Putamen (tissue), 1 donor: ENCODE measurements at regions not wholly inside any gene's neighbourhood (a gene's known extent, or its start where the extent isn't known, plus 50 kb on each side); places are given as distances from the start of the nearest gene placed in this dataset.

Source experiments
- DNase-seq: peaks from one replicate; pipeline ENCODE4 v3.0.0-alpha.2; 2016; ENCODE audit warnings: low spot score

GRCh38 chr3:59299561-59299960 lies 249.7 kb upstream of the CFAP20DC start:
- DNase-seq = no peak

GRCh38 chr3:59290358-59290757 lies 240.5 kb upstream of the CFAP20DC start:
- no peak for DNase-seq

GRCh38 chr3:59289831-59290230 lies 240.0 kb upstream of the CFAP20DC start:
- no peak for DNase-seq

DNA sequence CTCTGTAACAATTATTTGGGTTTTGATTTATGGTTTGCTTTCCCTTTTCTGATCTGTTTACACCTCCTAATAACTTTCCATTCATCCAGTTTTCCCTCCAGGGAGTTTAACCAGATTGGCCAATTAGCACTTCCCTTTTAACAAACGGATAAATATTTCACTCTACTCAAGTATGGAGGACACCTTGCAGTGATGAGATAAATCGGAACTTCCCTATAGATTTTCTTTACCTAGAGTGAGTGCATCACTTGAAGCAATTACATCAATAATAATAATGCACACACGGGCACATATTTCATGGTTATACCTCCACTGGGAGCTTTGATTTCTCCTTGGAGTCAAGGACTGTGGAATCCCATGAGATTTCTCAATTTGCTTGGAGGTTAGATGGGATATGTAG lies 239.1 kb upstream of the CFAP20DC start:
- DNase-seq = no peak

GRCh38 chr3:59286791-59287531 lies 237.1 kb upstream of the CFAP20DC start:
- no peak for DNase-seq

DNA sequence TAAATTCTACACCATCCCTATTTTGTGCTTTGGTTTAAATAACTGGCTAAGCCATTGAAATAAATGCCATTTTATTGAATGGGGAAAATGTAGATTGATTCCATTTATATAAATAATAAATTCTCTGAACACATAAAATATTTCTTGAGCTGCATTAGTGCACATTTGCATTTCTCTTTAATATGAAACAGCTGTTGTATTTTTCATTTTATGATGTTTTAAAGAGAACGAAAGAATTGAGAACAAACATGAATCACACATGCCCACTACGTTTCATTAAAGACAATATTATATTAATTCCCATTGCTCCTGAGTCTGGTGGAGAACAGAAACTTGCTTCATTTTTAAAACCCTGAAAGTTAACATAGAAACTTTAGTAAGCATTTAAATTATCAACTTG lies 235.7 kb upstream of the CFAP20DC start:
- DNase-seq = no peak

DNA sequence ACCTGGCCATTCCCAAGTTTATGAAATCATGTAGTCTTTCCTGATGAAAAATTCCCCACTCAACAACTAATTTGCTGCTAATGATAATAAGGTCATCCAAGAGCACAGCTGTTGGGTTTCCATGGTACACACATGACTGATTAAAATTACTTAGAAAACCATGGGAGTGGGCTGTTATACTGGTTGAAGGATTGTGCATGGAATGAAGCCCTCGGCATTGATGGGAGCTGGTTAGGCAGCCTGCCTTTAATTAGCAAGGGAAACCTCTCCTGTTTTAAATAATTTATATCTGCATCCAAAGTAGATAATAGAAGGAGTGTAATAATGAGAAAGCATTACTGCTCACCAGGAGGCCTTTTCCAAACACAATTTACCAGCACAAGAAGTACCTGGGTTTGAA lies 235.1 kb upstream of the CFAP20DC start:
- no peak for DNase-seq

DNA sequence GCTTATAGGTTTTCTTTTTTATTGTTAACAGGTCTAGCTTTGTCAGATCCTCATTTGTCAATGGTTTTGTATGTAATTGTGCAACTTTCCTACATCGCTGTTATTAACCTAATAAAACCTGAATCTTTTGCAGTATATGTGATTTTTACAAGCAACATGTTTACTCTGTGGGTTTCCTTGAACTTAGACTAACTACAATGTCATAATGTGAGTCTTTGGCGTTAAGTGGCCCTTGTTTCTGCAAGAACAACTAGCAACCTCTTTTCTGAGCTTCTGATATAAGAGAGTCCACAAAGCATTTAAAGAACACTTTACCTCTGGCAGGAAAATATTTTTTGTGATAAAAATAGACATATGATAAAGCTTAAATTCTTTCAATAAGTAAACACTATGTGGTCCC lies 230.3 kb upstream of the CFAP20DC start:
- no peak for DNase-seq

- no peak for DNase-seq
Measured at GRCh38 chr3:59277816-59278215, 228.0 kb upstream of the CFAP20DC start.

GRCh38 chr3:59277201-59277600 lies 227.4 kb upstream of the CFAP20DC start:
- DNase-seq = no peak

DNA sequence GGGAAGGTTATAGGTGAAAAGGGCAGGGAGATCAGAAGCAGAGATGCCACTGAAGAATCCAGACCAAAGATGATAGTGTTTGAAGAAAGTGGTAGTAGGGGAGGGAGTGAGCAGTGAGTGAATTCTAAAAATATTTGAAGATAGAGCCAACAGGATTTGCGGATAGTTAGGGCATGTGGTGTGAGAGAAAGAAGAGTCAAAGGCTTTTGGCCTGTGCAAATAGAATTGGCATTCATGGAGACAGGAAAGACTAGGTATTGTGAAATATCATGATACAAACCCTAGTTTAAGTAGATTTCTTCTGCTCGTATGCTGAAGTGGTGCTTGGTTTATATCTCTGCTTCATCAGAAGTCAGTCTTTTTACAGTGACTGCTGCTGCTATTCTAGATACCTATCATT lies 224.2 kb upstream of the CFAP20DC start:
- no peak for DNase-seq

DNA sequence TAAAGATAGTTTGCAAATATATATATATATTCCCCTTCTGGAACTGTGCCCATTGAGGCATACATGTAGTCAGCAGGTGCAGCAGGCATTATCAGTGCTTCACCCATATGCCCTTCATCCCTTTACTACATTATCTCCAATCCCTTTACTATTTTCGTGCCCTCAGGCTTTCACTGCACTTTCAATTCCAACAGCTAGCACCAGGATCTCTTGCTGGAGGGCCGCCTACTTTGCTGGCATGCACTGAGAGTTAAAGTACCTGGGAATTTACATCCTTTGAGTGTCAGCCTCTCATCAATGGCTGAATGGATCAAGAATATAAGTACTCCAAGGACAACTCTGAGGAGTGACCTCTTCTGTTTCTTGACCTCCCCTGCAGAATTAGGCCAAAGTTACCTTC lies 222.1 kb upstream of the CFAP20DC start:
- DNase-seq = no peak

DNA sequence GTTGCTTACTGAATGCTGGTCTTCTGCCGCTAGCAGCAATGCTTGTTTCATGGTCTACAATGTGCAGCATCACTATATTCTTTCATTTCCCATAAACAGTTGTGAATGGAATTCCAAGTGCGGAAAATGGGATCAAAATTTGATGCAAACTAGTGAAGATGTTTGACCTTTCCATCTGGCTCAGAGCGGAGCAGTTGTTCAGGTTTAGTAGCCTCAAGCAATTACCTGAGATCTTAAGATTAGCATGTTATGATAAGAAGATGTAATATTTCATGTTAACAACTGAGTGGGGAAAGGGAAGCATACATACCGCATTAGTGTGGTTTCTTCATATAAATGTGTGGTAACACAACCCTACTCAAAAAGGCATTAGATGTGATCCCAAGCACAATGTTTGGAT lies 221.1 kb upstream of the CFAP20DC start:
- no peak for DNase-seq

GRCh38 chr3:59270209-59270608 lies 220.4 kb upstream of the CFAP20DC start:
- DNase-seq = no peak

DNA sequence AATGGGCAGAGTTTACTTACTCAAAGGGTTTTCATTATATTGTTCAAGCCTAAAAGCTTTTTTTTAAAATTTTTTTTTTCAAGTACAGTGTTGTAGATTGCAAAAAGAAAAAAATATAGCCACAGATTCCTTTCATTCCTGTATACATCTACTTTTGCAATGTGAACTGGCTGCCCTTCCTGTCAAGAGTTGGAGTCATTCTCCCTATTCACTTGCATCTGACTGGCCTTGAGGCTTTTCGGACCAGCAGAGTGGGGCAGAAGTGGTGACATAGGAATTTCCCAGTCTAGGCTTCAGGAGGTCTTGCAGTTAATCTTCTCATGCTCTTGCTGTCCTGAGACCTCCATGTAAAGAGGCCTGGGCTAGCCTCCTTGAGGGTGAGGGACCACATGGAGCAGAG lies 218.3 kb upstream of the CFAP20DC start:
- DNase-seq = no peak

DNA sequence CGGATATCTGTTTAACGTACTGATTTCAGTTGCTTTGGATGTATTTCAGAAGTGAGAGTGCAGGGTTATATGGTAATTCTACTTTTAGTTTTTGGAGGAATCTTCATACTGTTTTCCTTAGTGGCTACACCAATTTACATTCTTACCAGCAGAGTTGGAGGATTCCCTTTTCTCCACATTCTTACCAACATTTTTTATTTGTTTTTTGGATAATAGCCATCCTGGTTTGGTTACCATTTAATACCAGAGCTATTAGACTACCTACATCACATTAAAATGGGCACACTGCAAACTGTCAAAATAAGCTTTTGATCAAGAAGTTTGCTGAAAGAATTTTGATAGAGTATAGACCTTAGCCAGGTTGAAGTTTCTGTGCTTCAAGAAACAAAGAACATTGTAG lies 217.2 kb upstream of the CFAP20DC start:
- DNase-seq = no peak

DNA sequence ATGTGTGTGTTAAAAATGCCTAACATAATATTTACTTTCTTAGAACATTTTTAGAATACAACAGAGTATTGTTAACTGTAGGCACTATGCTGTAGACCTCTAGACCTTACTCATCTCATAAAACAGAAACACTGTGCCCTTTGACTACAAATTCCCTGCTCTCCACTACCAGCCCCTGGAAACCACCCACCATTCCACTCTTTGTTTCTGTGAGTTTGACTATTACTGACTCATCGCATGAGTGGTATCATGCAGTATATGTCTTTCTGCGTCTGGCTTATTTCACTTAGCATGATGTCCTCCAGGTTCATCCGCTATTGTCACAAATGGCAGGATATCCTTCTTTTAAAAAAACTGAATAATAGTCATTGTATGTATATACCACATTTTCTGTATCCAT lies 216.7 kb upstream of the CFAP20DC start:
- no peak for DNase-seq

DNA sequence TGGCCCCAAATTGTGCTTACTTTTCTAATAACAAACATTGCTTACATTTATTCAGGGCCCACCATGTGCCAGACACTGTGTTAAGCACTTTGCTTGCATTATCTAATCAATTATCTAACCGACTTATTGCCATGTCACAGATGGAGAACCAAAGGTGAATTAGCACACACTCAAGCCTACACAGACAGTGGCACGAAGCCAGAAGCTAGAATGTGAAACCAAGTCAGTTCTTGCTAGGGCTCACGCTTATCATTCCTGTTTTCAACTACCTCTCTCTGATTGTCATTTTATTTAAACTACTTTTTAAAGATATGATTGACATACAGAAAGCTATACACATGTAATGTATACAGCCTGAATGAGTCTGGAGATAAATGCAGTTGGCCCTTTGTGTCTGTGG lies 215.7 kb upstream of the CFAP20DC start:
- DNase-seq = no peak

DNA sequence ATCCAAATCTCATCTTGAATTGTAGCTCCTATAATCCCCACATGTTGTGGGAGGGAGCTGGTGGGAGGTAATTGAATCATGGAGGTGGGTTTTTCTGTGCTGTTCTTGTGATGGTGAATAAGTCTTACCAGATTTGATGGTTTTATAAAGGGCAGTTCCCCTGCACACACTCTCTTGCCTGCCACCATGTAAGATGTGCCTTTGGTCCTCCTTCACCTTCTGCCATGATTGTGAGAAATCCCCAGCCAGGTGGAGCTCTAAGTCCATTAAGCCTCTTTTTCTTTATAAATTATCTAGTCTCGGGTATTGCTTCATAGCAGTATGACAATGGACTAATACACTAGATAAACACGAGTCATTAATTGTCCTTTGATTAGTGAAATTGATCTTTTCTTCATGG lies 214.5 kb upstream of the CFAP20DC start:
- DNase-seq = no peak

GRCh38 chr3:59263152-59263551 lies 213.3 kb upstream of the CFAP20DC start:
- no peak for DNase-seq

DNA sequence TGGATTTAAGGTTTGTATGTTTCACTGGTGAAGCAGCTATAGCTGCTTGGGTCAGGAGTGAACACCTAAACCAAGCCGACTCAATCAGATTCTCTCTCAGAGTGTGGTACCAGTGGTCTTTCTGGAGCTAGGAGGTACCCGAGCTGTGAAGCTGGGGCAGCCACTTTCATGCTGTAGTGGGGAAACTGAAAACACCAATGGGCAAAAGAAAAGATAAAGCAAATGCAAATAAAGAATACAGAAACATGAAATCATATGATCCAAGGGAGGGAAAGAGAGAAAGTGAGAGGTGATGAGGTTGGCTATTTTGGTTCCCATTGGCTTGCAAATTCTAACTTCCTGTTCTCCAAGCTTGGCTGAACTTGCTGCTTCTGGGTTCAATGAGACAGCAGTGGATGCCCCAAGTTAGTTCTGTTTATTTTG lies 212.3 kb upstream of the CFAP20DC start:
- no peak for DNase-seq

DNA sequence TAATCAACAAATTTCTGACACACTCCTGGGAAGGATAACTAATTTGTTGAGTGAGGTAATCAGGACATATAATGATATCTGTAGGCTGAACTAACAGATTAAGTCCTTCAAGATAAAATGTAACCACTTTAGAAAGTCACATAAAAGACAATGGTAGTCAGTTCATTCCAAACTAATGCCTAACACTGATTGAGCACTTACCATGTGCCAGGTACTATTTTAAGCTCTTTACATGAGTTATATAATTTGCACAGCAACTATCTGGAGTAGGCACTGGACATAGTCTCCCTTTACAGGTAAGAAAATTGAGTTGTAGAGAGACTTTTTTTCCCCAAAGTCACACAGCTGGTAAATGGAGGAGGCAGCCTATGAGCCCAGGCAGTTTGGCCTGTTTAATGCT lies 211.2 kb upstream of the CFAP20DC start:
- no peak for DNase-seq

DNA sequence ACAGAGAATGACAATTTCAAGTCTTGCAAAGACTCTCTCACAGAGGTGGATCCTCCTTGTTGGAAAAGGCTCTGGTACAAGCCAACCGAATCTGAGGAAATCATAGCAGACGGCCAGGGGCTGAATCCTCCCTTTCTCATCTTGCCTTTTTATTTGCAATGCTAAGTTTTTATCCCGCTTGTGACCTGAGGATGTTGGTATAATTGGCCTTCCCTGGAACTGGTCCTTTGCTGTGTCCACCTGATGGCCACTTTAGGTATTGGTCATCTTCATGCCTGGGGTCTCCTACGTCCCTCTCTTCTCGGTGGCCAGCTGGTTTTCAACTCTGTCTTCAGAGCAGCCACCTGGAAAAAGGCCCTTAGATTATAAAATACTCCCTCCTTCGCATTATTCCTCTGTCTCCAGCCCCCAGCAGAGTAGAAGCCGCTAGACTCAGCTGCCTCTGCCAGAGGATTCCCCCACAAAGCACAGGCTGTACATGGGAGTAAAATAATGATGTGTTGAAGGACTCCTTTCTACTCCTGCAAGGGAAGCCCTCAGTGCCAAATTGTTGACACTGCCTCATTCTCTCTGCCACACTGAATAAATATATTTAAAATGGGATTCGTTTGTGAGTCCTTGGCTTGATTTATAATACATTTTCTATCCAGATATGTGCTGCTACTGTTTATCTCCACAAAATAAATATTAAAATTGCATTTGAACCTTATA lies 208.9 kb upstream of the CFAP20DC start:
- DNase-seq = no peak

DNA sequence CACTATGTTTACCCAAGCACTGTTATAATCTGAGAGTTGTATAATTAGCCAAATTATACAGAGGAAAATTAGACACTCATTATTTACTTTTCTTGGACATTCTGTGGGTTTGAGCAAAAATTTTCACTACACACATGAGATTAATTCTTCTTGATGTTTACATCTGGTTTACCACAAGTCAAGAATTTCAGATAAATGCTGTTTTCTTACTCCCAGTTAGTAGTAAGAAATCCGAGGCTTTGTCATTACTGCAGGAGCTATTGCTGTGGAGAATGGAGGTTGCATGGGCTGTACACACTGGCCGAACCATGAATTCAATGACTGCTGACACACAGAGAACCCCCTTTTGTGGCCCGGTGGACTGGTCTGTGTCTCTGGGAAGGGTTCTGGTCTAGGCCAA lies 207.7 kb upstream of the CFAP20DC start:
- DNase-seq = no peak
